Glomerular endothelial cell (primary cell): ENCODE measurements at regions not wholly inside any gene's neighbourhood (a gene's known extent, or its start where the extent isn't known, plus 50 kb on each side); places are given as distances from the start of the nearest gene placed in this dataset.
"Not testable (repeated sequence)": the region's sequence is repeated elsewhere in the genome, so short reads cannot be mapped to it uniquely, and the experiment has no call there.

ENCODE experiments used
- DNase-seq: peaks from one replicate; pipeline ENCODE4 v3.0.0-alpha.2; 2011; ENCODE audit warnings: low read depth, low spot score; ENCODE audit errors: extremely low read depth

GRCh38 chr18:28421950-28422349, 245.0 kb upstream of the CDH2 start:
- not testable (repeated sequence) for DNase-seq

GRCh38 chr18:28412521-28412920, 235.6 kb upstream of the CDH2 start:
- DNase-seq: no peak

GRCh38 chr18:28411806-28412205, 234.9 kb upstream of the CDH2 start:
- no peak for DNase-seq

GRCh38 chr18:28409811-28410210, 232.9 kb upstream of the CDH2 start:
- no peak for DNase-seq

- no peak for DNase-seq
These were observed 231.6 kb upstream of the CDH2 start for GRCh38 chr18:28408528-28408927.

- DNase-seq: no peak
These were observed 230.8 kb upstream of the CDH2 start for GRCh38 chr18:28407681-28408080.

- no peak for DNase-seq
These were observed 229.6 kb upstream of the CDH2 start for GRCh38 chr18:28406533-28406932.

- DNase-seq: no peak
These were observed 227.8 kb upstream of the CDH2 start for GRCh38 chr18:28404694-28405093.

GRCh38 chr18:28399781-28400362, 222.9 kb upstream of the CDH2 start:
- no peak for DNase-seq

- DNase-seq: no peak
These were observed 221.5 kb upstream of the CDH2 start for GRCh38 chr18:28398471-28398870.

- no peak for DNase-seq
These were observed 213.1 kb upstream of the CDH2 start for GRCh38 chr18:28390022-28390421.

GRCh38 chr18:28382215-28382879, 205.4 kb upstream of the CDH2 start:
- DNase-seq: no peak

- DNase-seq: no peak
These were observed 195.3 kb upstream of the CDH2 start for GRCh38 chr18:28372186-28372585.

GRCh38 chr18:28366676-28367075, 189.7 kb upstream of the CDH2 start:
- no peak for DNase-seq

GRCh38 chr18:28365411-28365831, 188.5 kb upstream of the CDH2 start:
- peak; percentile 1 for DNase-seq

GRCh38 chr18:28363124-28363523, 186.2 kb upstream of the CDH2 start:
- no peak for DNase-seq

GRCh38 chr18:28359176-28359575, 182.2 kb upstream of the CDH2 start:
- DNase-seq: no peak

- no peak for DNase-seq
These were observed 181.0 kb upstream of the CDH2 start for GRCh38 chr18:28357766-28358401.

GRCh38 chr18:28350821-28351220, 173.9 kb upstream of the CDH2 start:
- no peak for DNase-seq

- DNase-seq: no peak
These were observed 165.3 kb upstream of the CDH2 start for GRCh38 chr18:28342231-28342630.

GRCh38 chr18:28338316-28338715, 161.4 kb upstream of the CDH2 start:
- no peak for DNase-seq

GRCh38 chr18:28334516-28334915, 157.6 kb upstream of the CDH2 start:
- no peak for DNase-seq
